Ectodermal cell (in vitro differentiated cells): ENCODE measurements at regions not wholly inside any gene's neighbourhood (a gene's known extent, or its start where the extent isn't known, plus 50 kb on each side); places are given as distances from the start of the nearest gene placed in this dataset.
"Not testable (repeated sequence)": the region's sequence is repeated elsewhere in the genome, so short reads cannot be mapped to it uniquely, and the experiment has no call there.

Source experiments
- H3K27ac ChIP-seq: 2 replicates; pipeline ENCODE4 v1.7.0; 2013; ENCODE audit warnings: mild to moderate bottlenecking, low read depth, low read length; ENCODE audit not compliant: insufficient read depth, poor library complexity, severe bottlenecking
- H3K27me3 ChIP-seq: 2 replicates; pipeline ENCODE4 v1.7.0; 2013; ENCODE audit warnings: mild to moderate bottlenecking, low read length; ENCODE audit not compliant: insufficient read depth, control insufficient read depth, poor library complexity, severe bottlenecking
- H3K36me3 ChIP-seq: one replicate; pipeline ENCODE4 v1.7.0; 2013; ENCODE audit warnings: low read length; ENCODE audit not compliant: control insufficient read depth, insufficient read depth
- H3K4me1 ChIP-seq: one replicate; pipeline ENCODE4 v1.7.0; 2013; ENCODE audit warnings: low read length; ENCODE audit not compliant: control insufficient read depth, insufficient read depth
- H3K4me3 ChIP-seq: 2 replicates; pipeline ENCODE4 v1.7.0; 2013; ENCODE audit warnings: low read depth, low read length, control low read depth; ENCODE audit not compliant: insufficient read depth
- H3K9me3 ChIP-seq: 2 replicates; pipeline ENCODE4 v1.7.0; 2013; ENCODE audit warnings: mild to moderate bottlenecking, low read length, moderate library complexity; ENCODE audit not compliant: control insufficient read depth
- WGBS, 2 experiments: methylation state at CpG; one replicate each; pipeline ENCODE4 v1.1.7; 2013; ENCODE audit warnings: missing lambda C conversion rate in 2 of 2; 5-methylcytosine and 5-hydroxymethylcytosine counted together

DNA sequence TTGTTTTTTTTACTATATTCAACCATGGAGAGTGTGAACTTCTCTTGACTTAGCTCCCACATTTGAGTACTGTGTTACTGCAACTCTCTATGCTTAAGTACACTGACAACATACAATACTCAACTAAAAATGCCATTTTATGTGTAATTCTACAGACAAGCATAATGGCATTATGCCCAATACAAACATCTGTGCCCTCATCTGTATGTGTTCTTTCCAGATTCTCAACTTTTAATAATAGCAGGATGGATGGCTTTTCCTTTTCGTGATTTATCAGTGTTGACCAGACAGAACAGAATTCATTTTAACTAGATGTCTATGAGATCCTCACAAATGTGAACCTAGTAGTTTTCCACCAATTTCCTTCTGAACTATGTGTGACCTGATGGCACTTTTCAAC is 84.2 kb upstream of the MARCKS start:
- no peaks in the 10 kb centered on the region for H3K9me3 ChIP-seq
- 100% methylated on average over 1 of the region's 1 CpG for WGBS, 2 experiments
- H3K27ac ChIP-seq = no peak overlapping the region

DNA sequence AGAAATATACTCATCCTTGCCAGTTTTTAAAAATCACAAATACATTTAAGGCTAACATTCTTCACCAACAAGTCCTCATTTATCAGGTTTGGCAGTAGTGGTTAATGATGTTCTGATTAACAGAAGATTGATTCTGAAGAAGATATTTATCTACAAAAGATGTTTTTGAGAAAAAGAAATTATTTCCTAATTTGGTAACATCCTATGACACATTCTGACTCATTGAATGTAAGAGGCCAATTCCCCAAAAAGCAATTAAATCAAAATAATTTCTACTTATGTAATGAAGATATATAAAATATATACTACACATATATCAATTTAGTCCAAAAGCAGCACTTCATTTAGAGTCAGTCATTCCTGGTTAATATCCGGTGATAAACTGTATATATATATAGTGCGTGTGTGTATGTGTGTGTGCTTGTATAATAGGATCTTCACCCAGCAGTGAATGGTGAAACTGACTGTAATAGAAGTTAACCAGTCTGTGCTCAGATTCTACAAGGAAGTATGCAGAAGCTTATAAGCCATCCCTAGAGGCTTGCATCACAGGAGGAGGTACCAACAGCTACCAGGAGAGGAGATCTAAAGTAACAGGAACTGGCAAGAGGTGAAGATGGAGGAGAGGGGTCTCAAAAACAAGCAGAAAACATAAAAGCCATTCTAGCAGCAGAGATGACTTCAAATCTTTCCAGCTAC is 82.9 kb upstream of the MARCKS start:
- no peak overlapping the region for H3K4me3 ChIP-seq

More for the DNA sequence above, 84.2 kb upstream of the MARCKS start:
- H3K36me3 ChIP-seq = no peaks in the 10 kb centered on the region
- H3K4me1 ChIP-seq = no peaks in the 10 kb centered on the region
- H3K4me3 ChIP-seq = no peak overlapping the region
- H3K27me3 ChIP-seq = no peaks in the 10 kb centered on the region

DNA sequence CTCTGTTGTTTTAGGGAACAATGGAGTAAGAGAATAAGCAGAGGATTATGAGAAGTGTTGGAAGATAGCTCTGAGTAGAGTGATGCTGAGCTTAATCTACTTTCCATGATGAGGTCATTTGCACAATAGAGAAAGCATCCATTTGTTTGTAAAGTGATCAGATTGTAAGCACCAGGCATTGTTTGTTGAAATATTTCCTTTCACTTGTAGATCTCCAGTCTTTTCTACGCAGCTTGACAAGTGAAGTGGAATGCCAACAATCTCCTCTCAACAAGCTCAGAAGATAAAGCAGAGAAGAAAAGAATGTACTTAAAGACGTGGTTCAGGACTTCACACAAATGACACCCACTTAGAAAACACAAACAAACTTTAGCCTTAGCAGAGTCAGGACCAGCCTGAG is 80.1 kb upstream of the MARCKS start:
- H3K36me3 ChIP-seq = no peaks in the 10 kb centered on the region
- no peaks in the 10 kb centered on the region for H3K4me1 ChIP-seq
- H3K9me3 ChIP-seq = no peaks in the 10 kb centered on the region
- peaks cover 15% of the 10 kb centered on the region for H3K27me3 ChIP-seq
- no peak overlapping the region for H3K27ac ChIP-seq
- no peak overlapping the region for H3K4me3 ChIP-seq
- 0 to 3% methylated on average over 2 of the region's 2 CpGs for WGBS, 2 experiments

More for the DNA sequence above, 82.9 kb upstream of the MARCKS start:
- no peaks in the 10 kb centered on the region for H3K9me3 ChIP-seq
- peaks cover 11% of the 10 kb centered on the region for H3K27me3 ChIP-seq
- no peaks in the 10 kb centered on the region for H3K4me1 ChIP-seq
- 97 to 100% methylated on average over 2 of the region's 2 CpGs for WGBS, 2 experiments
- H3K27ac ChIP-seq = no peak overlapping the region
- H3K36me3 ChIP-seq = no peaks in the 10 kb centered on the region

DNA sequence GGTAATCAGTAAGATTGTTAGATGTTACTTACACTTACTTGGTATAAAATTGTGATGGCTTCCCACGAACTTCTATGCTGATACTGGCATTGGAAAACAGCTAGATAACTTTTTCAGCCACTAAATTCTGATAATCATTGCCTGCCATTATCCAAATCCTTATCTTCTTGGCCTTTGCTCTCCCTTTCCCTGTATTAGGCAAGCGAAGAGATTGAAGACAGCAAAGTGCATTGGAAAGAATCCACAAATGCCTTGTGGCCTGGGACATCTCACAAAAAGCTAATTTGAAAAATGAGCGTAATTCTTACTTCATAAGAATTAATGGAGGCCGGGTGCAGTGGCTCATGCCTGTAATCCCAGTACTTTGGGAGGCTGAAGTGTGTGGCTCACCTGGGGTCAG is 79.5 kb upstream of the MARCKS start:
- WGBS, 2 experiments = 70 to 73% methylated on average over 4 of the region's 4 CpGs
- no peak overlapping the region for H3K27ac ChIP-seq
- H3K4me1 ChIP-seq = no peaks in the 10 kb centered on the region
- no peak overlapping the region for H3K4me3 ChIP-seq
- H3K9me3 ChIP-seq = no peaks in the 10 kb centered on the region
- H3K36me3 ChIP-seq = no peaks in the 10 kb centered on the region
- H3K27me3 ChIP-seq = peaks cover 15% of the 10 kb centered on the region

DNA sequence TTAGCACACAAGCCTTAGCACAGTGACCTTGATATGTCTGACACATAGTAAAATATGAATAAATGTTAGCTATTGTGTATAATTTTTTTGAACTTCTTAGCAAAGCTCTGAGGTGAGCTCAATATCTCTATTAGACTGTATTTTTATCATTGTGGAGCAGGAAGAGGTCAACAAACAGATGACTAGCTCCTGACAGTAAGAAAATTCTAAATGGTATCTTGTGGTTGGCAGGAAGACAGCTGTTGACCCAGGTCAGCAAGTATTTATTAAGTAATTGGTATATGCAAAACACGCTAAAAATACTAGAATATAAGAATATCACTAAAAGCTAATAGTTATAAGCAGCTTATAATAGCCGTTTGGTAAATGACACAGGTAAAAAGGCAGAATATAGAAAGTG is 77.5 kb upstream of the MARCKS start:
- 84 to 100% methylated on average over 1 to 2 of the region's 2 CpGs for WGBS, 2 experiments
- Histone ChIP-seq H3K27me3 (peaks cover 15% of the 10 kb centered on the region), H3K4me1 (no peaks in the 10 kb centered on the region), H3K4me3 (no peak overlapping the region), H3K27ac (no peak overlapping the region), H3K36me3 (no peaks in the 10 kb centered on the region), H3K9me3 (no peaks in the 10 kb centered on the region)

DNA sequence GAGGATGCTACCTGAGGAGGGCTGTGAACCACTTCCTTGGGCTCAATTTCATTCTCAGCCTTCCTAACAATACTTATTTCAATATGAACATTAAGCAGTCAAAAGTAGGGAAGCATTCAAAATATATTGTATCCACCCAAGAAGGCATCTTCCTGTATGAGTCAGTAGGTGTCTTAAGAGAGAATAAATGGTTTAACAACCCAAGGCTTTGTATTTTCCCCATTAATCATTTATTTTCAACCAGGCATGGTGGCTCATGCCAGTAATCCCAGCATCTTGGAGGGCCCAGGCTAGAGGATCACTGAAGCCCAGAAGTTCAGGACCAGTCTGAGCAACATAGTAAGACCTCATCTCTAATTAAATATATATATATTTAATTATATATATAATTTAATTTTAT is 74.5 kb upstream of the MARCKS start:
- peaks cover 15% of the 10 kb centered on the region for H3K27me3 ChIP-seq
- no peaks in the 10 kb centered on the region for H3K36me3 ChIP-seq
- no peak overlapping the region for H3K27ac ChIP-seq
- H3K9me3 ChIP-seq = no peaks in the 10 kb centered on the region
- H3K4me3 ChIP-seq = no peak overlapping the region
- H3K4me1 ChIP-seq = no peaks in the 10 kb centered on the region

DNA sequence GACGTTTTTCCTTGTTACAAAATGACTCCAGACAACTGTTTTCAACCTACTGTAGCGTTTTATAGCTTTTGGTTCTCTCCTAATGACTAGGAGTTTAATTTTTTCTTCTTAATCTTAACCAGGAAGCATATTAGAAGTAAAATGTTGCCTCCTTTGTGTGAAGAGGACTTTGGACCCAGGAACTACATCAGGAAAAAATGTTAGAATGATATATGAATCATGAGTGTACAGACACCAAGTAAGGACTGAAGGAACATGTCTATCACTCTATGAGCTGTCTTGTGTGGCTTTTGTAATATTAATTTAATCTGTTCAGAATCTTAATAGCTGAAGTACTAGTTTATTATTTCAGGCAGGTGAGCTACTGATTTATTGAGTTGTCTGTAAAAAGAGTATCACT is 71.0 kb upstream of the MARCKS start:
- Histone ChIP-seq H3K27me3 (no peaks in the 10 kb centered on the region), H3K27ac (no peak overlapping the region), H3K4me3 (no peak overlapping the region), H3K36me3 (no peaks in the 10 kb centered on the region), H3K9me3 (no peaks in the 10 kb centered on the region), H3K4me1 (no peaks in the 10 kb centered on the region)
- WGBS, 2 experiments = 100% methylated on average over 2 of the region's 2 CpGs

DNA sequence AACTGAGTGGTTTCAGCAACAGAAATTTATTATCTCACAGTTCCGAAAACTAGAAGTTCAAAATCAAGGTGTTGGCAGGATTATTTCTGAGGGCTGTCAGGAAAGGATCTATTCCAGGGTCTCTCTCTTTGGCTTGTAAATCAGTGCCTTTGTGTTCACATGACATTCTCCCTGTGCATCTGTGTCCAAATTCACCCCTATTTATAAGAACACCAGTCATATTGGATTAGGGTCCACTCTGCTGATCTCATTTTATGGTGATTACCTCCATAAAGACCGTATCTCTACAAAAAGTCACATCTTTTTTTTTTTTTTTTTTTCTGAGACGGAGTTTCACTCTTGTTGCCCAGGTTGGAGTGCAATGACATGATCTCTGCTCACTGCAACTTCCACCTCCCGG is 68.6 kb upstream of the MARCKS start:
- Histone ChIP-seq H3K4me3 (no peak overlapping the region), H3K4me1 (no peaks in the 10 kb centered on the region), H3K27ac (no peak overlapping the region), H3K27me3 (no peaks in the 10 kb centered on the region), H3K9me3 (no peaks in the 10 kb centered on the region), H3K36me3 (no peaks in the 10 kb centered on the region)
- WGBS, 2 experiments = 74 to 80% methylated on average over 4 of the region's 4 CpGs

DNA sequence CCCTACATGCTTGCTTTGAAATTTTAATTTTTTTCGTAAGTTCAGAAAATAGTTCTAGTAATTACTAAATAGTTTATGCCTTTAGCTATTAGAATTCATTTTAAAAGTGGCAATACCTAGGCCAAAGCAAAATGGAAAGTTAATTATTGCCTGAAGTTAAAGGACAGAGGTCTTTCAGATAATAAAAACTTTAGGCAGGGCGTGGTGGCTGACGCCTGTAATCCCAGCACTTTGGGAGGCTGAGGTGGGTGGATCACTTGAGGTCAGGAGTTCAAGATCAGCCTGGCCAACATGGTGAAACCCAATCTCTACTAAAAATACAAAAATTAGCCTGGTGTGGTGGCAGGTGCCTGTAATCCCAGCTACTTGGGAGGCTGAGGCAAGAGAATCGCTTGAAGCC is 65.9 kb upstream of the MARCKS start:
- H3K9me3 ChIP-seq, H3K27me3 ChIP-seq, H3K27ac ChIP-seq, H3K36me3 ChIP-seq, H3K4me3 ChIP-seq, H3K4me1 ChIP-seq: not testable (repeated sequence)
- whole genome bisulfite sequencing, 2 experiments = 95 to 96% methylated on average over 3 of the region's 4 CpGs

DNA sequence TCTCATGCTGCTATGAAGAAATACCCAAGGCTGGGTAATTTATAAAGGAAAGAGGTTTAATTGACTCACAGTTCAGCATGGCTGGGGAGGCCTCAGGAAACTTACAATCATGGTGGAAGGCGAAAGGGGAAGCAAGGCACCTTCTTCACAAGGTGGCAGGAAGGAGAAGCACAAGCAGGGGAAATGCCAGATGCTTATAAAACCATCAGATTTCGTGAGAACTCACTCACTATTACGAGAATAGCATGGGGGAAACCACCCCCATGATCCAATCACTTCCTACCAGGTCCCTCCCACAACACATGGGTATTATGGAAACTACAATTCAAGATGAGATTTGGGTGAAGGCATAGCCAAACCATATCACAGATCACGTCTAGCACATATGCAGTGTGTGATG is 61.8 kb upstream of the MARCKS start:
- not testable (repeated sequence) for H3K27ac ChIP-seq
- WGBS, 2 experiments = 61 to 68% methylated on average over 3 to 4 of the region's 4 CpGs

DNA sequence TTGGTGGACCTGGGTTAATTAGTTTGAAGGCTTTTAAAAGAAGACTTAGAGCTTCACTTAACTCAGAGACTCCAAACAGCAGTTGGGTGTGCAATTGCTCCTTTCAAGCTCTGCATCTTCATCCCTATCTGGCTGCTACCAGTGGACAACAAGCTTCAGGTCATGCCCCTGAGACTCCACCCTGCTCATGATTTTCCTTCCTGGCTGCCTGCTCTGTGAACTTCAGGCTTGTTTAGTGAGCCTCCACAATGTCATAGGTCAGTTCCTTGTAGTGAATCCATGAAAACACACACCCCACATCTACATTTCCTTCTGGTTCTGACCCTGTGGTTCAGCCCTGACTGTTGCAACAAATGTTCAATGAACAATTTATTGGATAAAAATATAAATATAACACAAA is 61.1 kb upstream of the MARCKS start:
- Histone ChIP-seq H3K4me3 (no peak overlapping the region), H3K9me3 (no peaks in the 10 kb centered on the region)

More for the DNA sequence above, 61.8 kb upstream of the MARCKS start:
- H3K27me3 ChIP-seq, H3K9me3 ChIP-seq, H3K4me1 ChIP-seq, H3K4me3 ChIP-seq, H3K36me3 ChIP-seq: not testable (repeated sequence)

More for the DNA sequence above, 61.1 kb upstream of the MARCKS start:
- no peaks in the 10 kb centered on the region for H3K4me1 ChIP-seq
- no peaks in the 10 kb centered on the region for H3K36me3 ChIP-seq
- H3K27ac ChIP-seq = no peak overlapping the region
- no peaks in the 10 kb centered on the region for H3K27me3 ChIP-seq
